ENCODE measurements at regions not wholly inside any gene's neighbourhood (a gene's known extent, or its start where the extent isn't known, plus 50 kb on each side); places are given as distances from the start of the nearest gene placed in this dataset.

DNA sequence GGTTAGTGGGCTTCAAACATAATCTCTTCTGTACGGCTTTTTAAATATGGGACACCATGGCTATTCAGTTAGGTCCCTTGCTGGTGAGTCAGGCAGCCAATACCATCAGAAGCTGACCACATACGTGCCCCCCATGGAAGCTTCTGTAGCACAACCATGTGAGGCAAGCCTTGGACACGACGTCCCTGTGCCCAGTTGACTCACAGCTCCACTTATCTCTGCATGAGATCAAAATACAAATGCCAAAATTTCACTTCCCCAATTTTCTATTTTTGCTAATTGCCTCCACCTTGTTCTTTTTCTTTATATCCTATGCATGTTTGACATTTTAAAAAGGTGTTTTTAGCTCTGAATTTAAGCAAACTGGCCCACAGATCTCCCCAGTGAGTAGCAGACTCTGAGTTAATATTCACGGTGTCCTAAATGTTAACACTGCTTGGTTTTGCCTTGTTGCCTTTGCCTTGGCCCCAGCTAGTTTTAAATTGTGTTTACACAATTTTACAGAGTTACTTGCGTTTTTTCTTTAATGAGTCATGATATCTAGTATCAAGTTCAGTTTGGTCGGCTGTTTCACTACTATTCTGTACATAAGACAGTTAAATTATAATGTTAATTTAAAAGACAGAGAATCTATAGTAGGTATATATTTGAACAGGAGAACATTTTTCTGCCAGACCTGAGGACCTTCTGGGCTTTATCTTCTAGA lies 77.5 kb downstream of the CDCA7 start:
- no peak for DNase-seq (ENCODE audit: low spot score)
- ATAC-seq: no peak
- H3K27me3 Mint-ChIP-seq (ENCODE audit: low read depth): no peaks in the 10 kb centered on the region; the same call in 1 of the 2 replicates
- TF ChIP-seq ERG (CRISPR knock-in tag; IDR thresholded peaks at IDR 0.05) (no peak), JAZF1 (CRISPR knock-in tag; IDR thresholded peaks at IDR 0.05) (no peak), NFATC4 (CRISPR knock-in tag; IDR thresholded peaks at IDR 0.05) (no peak), OVOL2 (CRISPR knock-in tag; IDR thresholded peaks at IDR 0.05; ENCODE audit: borderline replicate concordance) (no peak), ZNF396 (CRISPR knock-in tag; IDR thresholded peaks at IDR 0.05; ENCODE audit: borderline replicate concordance) (no peak), NR1H2 (CRISPR knock-in tag; IDR thresholded peaks at IDR 0.05) (no peak), IRF1 (CRISPR knock-in tag; IDR thresholded peaks at IDR 0.05) (no peak), HMGXB4 (CRISPR knock-in tag; IDR thresholded peaks at IDR 0.05) (no peak), RORB (CRISPR knock-in tag; IDR thresholded peaks at IDR 0.05) (no peak), CREB1 (CRISPR knock-in tag; IDR thresholded peaks at IDR 0.05) (no peak)
- TF ChIP-seq, protein P1, sequence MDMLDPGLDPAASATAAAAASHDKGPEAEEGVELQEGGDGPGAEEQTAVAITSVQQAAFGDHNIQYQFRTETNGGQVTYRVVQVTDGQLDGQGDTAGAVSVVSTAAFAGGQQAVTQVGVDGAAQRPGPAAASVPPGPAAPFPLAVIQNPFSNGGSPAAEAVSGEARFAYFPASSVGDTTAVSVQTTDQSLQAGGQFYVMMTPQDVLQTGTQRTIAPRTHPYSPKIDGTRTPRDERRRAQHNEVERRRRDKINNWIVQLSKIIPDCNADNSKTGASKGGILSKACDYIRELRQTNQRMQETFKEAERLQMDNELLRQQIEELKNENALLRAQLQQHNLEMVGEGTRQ (CRISPR knock-in tag; IDR thresholded peaks at IDR 0.05): no peak
- TF ChIP-seq, protein P2, sequence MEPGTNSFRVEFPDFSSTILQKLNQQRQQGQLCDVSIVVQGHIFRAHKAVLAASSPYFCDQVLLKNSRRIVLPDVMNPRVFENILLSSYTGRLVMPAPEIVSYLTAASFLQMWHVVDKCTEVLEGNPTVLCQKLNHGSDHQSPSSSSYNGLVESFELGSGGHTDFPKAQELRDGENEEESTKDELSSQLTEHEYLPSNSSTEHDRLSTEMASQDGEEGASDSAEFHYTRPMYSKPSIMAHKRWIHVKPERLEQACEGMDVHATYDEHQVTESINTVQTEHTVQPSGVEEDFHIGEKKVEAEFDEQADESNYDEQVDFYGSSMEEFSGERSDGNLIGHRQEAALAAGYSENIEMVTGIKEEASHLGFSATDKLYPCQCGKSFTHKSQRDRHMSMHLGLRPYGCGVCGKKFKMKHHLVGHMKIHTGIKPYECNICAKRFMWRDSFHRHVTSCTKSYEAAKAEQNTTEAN (CRISPR knock-in tag; IDR thresholded peaks at IDR 0.05): no peak
- TF ChIP-seq, protein P3, sequence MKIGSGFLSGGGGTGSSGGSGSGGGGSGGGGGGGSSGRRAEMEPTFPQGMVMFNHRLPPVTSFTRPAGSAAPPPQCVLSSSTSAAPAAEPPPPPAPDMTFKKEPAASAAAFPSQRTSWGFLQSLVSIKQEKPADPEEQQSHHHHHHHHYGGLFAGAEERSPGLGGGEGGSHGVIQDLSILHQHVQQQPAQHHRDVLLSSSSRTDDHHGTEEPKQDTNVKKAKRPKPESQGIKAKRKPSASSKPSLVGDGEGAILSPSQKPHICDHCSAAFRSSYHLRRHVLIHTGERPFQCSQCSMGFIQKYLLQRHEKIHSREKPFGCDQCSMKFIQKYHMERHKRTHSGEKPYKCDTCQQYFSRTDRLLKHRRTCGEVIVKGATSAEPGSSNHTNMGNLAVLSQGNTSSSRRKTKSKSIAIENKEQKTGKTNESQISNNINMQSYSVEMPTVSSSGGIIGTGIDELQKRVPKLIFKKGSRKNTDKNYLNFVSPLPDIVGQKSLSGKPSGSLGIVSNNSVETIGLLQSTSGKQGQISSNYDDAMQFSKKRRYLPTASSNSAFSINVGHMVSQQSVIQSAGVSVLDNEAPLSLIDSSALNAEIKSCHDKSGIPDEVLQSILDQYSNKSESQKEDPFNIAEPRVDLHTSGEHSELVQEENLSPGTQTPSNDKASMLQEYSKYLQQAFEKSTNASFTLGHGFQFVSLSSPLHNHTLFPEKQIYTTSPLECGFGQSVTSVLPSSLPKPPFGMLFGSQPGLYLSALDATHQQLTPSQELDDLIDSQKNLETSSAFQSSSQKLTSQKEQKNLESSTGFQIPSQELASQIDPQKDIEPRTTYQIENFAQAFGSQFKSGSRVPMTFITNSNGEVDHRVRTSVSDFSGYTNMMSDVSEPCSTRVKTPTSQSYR (CRISPR knock-in tag; IDR thresholded peaks at IDR 0.05): no peak
- TF ChIP-seq, protein P4, sequence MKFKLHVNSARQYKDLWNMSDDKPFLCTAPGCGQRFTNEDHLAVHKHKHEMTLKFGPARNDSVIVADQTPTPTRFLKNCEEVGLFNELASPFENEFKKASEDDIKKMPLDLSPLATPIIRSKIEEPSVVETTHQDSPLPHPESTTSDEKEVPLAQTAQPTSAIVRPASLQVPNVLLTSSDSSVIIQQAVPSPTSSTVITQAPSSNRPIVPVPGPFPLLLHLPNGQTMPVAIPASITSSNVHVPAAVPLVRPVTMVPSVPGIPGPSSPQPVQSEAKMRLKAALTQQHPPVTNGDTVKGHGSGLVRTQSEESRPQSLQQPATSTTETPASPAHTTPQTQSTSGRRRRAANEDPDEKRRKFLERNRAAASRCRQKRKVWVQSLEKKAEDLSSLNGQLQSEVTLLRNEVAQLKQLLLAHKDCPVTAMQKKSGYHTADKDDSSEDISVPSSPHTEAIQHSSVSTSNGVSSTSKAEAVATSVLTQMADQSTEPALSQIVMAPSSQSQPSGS (CRISPR knock-in tag; IDR thresholded peaks at IDR 0.05; ENCODE audit: borderline replicate concordance, low read depth): no peak
- TF ChIP-seq, protein P5, sequence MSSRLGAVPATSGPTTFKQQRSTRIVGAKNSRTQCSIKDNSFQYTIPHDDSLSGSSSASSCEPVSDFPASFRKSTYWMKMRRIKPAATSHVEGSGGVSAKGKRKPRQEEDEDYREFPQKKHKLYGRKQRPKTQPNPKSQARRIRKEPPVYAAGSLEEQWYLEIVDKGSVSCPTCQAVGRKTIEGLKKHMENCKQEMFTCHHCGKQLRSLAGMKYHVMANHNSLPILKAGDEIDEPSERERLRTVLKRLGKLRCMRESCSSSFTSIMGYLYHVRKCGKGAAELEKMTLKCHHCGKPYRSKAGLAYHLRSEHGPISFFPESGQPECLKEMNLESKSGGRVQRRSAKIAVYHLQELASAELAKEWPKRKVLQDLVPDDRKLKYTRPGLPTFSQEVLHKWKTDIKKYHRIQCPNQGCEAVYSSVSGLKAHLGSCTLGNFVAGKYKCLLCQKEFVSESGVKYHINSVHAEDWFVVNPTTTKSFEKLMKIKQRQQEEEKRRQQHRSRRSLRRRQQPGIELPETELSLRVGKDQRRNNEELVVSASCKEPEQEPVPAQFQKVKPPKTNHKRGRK (CRISPR knock-in tag; IDR thresholded peaks at IDR 0.05; ENCODE audit: borderline replicate concordance): no peak
- H3K4me3 Mint-ChIP-seq: no peak overlapping the region
- POLR2A ChIA-PET: no interaction called here
- H3K27ac Mint-ChIP-seq: no peak overlapping the region
- no peaks in the 10 kb centered on the region; the same call in 1 of the 2 replicates for H3K9me3 Mint-ChIP-seq
- H3K4me1 Mint-ChIP-seq: no peaks in the 10 kb centered on the region
- CTCF ChIA-PET: interaction anchor here (1.5 kb wide), 1 partner anchor 136 kb away, joined by 3 read pairs; no protein-coding TSS in a partner anchor
- H3K36me3 Mint-ChIP-seq: no peaks in the 10 kb centered on the region

Data from WTC11 (cell line).